ENCODE measurements at regions not wholly inside any gene's neighbourhood (a gene's known extent, or its start where the extent isn't known, plus 50 kb on each side); places are given as distances from the start of the nearest gene placed in this dataset.
"Not testable (repeated sequence)": the region's sequence is repeated elsewhere in the genome, so short reads cannot be mapped to it uniquely, and the experiment has no call there.

DNA sequence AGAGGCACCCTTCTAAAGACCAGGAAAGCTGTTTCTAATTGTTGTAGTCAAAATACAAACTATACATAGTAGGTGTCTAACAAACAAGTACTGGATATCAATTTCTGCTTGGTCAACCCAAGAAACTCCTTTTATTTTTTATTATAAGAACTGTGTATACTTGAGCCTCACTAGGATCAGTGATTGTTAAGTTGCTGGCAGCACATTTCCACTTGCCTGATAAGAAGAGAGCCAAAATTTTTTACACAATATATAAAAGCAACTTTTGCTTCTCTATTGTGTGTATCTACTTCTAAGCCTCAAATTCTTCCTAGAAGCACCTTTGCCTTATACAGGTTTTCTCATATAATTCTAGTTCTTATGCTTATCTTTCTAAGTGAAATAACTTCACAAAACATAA is 703.0 kb upstream of the EPHA5 start:
- H4K20me1 ChIP-seq (ENCODE audit: low read depth, low read length): no peaks in the 10 kb centered on the region
- TF ChIP-seq EZH2phosphoT487 (conservative IDR thresholded peaks at IDR 0.05; ENCODE audit: low read length): no peak
- TF ChIP-seq, protein P1, sequence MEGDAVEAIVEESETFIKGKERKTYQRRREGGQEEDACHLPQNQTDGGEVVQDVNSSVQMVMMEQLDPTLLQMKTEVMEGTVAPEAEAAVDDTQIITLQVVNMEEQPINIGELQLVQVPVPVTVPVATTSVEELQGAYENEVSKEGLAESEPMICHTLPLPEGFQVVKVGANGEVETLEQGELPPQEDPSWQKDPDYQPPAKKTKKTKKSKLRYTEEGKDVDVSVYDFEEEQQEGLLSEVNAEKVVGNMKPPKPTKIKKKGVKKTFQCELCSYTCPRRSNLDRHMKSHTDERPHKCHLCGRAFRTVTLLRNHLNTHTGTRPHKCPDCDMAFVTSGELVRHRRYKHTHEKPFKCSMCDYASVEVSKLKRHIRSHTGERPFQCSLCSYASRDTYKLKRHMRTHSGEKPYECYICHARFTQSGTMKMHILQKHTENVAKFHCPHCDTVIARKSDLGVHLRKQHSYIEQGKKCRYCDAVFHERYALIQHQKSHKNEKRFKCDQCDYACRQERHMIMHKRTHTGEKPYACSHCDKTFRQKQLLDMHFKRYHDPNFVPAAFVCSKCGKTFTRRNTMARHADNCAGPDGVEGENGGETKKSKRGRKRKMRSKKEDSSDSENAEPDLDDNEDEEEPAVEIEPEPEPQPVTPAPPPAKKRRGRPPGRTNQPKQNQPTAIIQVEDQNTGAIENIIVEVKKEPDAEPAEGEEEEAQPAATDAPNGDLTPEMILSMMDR (IDR thresholded peaks at IDR 0.05; ENCODE audit: insufficient read depth, low read length, poor library complexity, severe bottlenecking): no peak
- no peak overlapping the region for H3K4me3 ChIP-seq (ENCODE audit: insufficient read depth, low read length, poor library complexity, severe bottlenecking)
- H3K27ac ChIP-seq (ENCODE audit: low read depth, low read length): no peak overlapping the region
- no peaks in the 10 kb centered on the region for H3K9me3 ChIP-seq (ENCODE audit: insufficient read depth, low read length)
- H3F3A ChIP-seq (ENCODE audit: insufficient read depth): no peaks in the 10 kb centered on the region
- H3K9me2 ChIP-seq (replicated peaks; ENCODE audit: insufficient read depth, low read length): no peaks in the 10 kb centered on the region
- H3K79me2 ChIP-seq (ENCODE audit: insufficient read depth, low read length): no peaks in the 10 kb centered on the region
- no peak overlapping the region for H3K4me2 ChIP-seq (ENCODE audit: low read depth, low read length, poor library complexity, severe bottlenecking)
- no peaks in the 10 kb centered on the region for H3K27me3 ChIP-seq (ENCODE audit: low read length)
- no peaks in the 10 kb centered on the region for H3K36me3 ChIP-seq (ENCODE audit: low read length)
- no peak overlapping the region for H3K9ac ChIP-seq (ENCODE audit: low read length)
- H2AFZ ChIP-seq (ENCODE audit: low read depth, low read length, severe bottlenecking): no peak overlapping the region

DNA sequence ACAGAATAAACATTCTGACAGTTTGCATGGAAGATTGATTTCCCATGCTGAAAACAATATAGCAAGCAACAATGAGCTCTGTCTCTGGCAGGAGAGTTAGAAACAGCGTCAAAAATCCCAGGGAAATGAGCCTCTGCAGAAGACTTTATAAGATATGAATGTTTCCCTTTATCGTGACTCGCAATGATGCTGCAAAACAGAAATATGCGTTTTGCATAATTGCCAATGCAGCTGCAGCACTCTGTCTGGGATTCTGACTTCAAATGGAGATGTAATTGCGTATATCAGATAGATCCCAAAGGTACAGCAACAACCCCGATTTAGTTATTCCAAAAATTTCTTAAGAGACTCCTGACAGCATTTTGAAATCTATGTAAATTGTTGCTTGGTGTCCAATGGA is 702.4 kb upstream of the EPHA5 start:
- no peak overlapping the region for H2AFZ ChIP-seq (ENCODE audit: low read depth, low read length, severe bottlenecking)

DNA sequence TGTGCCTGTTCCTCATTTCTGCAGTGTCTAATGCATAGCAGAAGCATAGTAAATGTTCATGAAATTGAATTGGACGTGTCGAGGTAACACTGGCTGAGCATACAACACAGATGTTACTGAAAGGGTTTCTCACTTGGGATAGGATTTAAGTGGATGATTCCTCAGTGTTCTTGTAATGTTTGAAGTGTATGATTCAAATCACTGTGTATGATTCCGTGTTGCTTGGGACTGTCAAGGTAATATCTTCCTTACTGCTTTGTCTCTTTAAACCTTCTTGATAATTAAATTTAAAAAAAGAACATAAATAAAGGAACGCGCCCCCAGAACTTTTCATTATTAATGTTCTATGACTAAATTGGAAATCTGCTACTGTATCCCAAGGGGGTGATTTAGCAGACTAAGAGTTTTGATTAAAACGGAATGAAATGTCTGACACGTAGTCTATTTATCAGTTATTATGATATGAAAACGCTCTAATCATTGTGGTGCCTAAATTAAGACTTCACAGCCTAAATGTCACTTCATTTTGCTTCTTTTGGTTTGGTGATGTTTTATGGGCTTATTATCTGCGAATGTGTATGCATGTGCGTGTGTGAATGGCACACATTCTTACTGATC is 696.9 kb upstream of the EPHA5 start:
- Histone ChIP-seq H3K36me3 (ENCODE audit: low read length) (no peaks in the 10 kb centered on the region), H3K79me2 (ENCODE audit: insufficient read depth, low read length) (no peaks in the 10 kb centered on the region), H3K9me2 (replicated peaks; ENCODE audit: insufficient read depth, low read length) (no peaks in the 10 kb centered on the region), H3K4me2 (ENCODE audit: low read depth, low read length, poor library complexity, severe bottlenecking) (no peak overlapping the region), H3K27me3 (ENCODE audit: low read length) (no peaks in the 10 kb centered on the region), H4K20me1 (ENCODE audit: low read depth, low read length) (no peaks in the 10 kb centered on the region), H3K4me3 (ENCODE audit: insufficient read depth, low read length, poor library complexity, severe bottlenecking) (no peak overlapping the region), H3F3A (ENCODE audit: insufficient read depth) (no peaks in the 10 kb centered on the region), H3K9me3 (ENCODE audit: insufficient read depth, low read length) (no peaks in the 10 kb centered on the region), H3K9ac (ENCODE audit: low read length) (no peak overlapping the region), H2AFZ (ENCODE audit: low read depth, low read length, severe bottlenecking) (no peak overlapping the region), H3K27ac (ENCODE audit: low read depth, low read length) (no peak overlapping the region)
- TF ChIP-seq, protein P1 (IDR thresholded peaks at IDR 0.05; ENCODE audit: insufficient read depth, low read length, poor library complexity, severe bottlenecking): no peak
- TF ChIP-seq EZH2phosphoT487 (conservative IDR thresholded peaks at IDR 0.05; ENCODE audit: low read length): no peak

More for the DNA sequence above, 702.4 kb upstream of the EPHA5 start:
- no peaks in the 10 kb centered on the region for H3K9me2 ChIP-seq (replicated peaks; ENCODE audit: insufficient read depth, low read length)
- TF ChIP-seq, protein P1 (IDR thresholded peaks at IDR 0.05; ENCODE audit: insufficient read depth, low read length, poor library complexity, severe bottlenecking): no peak
- no peak for TF ChIP-seq EZH2phosphoT487 (conservative IDR thresholded peaks at IDR 0.05; ENCODE audit: low read length)
- no peak overlapping the region for H3K9ac ChIP-seq (ENCODE audit: low read length)
- no peaks in the 10 kb centered on the region for H4K20me1 ChIP-seq (ENCODE audit: low read depth, low read length)
- H3K27me3 ChIP-seq (ENCODE audit: low read length): no peaks in the 10 kb centered on the region
- H3K27ac ChIP-seq (ENCODE audit: low read depth, low read length): no peak overlapping the region
- no peaks in the 10 kb centered on the region for H3K79me2 ChIP-seq (ENCODE audit: insufficient read depth, low read length)
- H3K9me3 ChIP-seq (ENCODE audit: insufficient read depth, low read length): no peaks in the 10 kb centered on the region
- H3K36me3 ChIP-seq (ENCODE audit: low read length): no peaks in the 10 kb centered on the region
- no peaks in the 10 kb centered on the region for H3F3A ChIP-seq (ENCODE audit: insufficient read depth)
- H3K4me2 ChIP-seq (ENCODE audit: low read depth, low read length, poor library complexity, severe bottlenecking): no peak overlapping the region
- H3K4me3 ChIP-seq (ENCODE audit: insufficient read depth, low read length, poor library complexity, severe bottlenecking): no peak overlapping the region

- H3K9me2 ChIP-seq (replicated peaks; ENCODE audit: insufficient read depth, low read length); H3K4me2 ChIP-seq (ENCODE audit: low read depth, low read length, poor library complexity, severe bottlenecking); H3K4me3 ChIP-seq (ENCODE audit: insufficient read depth, low read length, poor library complexity, severe bottlenecking); H3K9me3 ChIP-seq (ENCODE audit: insufficient read depth, low read length); H2AFZ ChIP-seq (ENCODE audit: low read depth, low read length, severe bottlenecking); H3K79me2 ChIP-seq (ENCODE audit: insufficient read depth, low read length); H3K9ac ChIP-seq (ENCODE audit: low read length); H3K27me3 ChIP-seq (ENCODE audit: low read length); H3K27ac ChIP-seq (ENCODE audit: low read depth, low read length); H3K36me3 ChIP-seq (ENCODE audit: low read length); H4K20me1 ChIP-seq (ENCODE audit: low read depth, low read length); H3F3A ChIP-seq (ENCODE audit: insufficient read depth): not testable (repeated sequence)
These were observed 690.1 kb upstream of the EPHA5 start for GRCh38 chr4:66360395-66360794.

Measured in SU-DHL-6 (cell line).